Breast epithelium (tissue), 3 donors: ENCODE measurements at regions not wholly inside any gene's neighbourhood (a gene's known extent, or its start where the extent isn't known, plus 50 kb on each side); places are given as distances from the start of the nearest gene placed in this dataset.

Source experiments
- POLR2A ChIP-seq: fragments of 450-650 bp; IDR thresholded peaks from one replicate; pipeline ENCODE4 v1.6.1; 2016; ENCODE audit warnings: antibody characterized with exemption, mild to moderate bottlenecking, moderate library complexity
- TF ChIP-seq, protein P1 (sequence below), 3 donors: fragments of 450-650 bp; IDR thresholded peaks; one replicate each; pipeline ENCODE4 v1.5.1; 2016 to 2017; ENCODE audit warnings: antibody characterized with exemption in 3 of 3, mild to moderate bottlenecking in 3 of 3, moderate library complexity in 3 of 3

- no peak for TF ChIP-seq POLR2A
- TF ChIP-seq, protein P1, sequence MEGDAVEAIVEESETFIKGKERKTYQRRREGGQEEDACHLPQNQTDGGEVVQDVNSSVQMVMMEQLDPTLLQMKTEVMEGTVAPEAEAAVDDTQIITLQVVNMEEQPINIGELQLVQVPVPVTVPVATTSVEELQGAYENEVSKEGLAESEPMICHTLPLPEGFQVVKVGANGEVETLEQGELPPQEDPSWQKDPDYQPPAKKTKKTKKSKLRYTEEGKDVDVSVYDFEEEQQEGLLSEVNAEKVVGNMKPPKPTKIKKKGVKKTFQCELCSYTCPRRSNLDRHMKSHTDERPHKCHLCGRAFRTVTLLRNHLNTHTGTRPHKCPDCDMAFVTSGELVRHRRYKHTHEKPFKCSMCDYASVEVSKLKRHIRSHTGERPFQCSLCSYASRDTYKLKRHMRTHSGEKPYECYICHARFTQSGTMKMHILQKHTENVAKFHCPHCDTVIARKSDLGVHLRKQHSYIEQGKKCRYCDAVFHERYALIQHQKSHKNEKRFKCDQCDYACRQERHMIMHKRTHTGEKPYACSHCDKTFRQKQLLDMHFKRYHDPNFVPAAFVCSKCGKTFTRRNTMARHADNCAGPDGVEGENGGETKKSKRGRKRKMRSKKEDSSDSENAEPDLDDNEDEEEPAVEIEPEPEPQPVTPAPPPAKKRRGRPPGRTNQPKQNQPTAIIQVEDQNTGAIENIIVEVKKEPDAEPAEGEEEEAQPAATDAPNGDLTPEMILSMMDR (IDR thresholded peaks at IDR 0.05), result no peak
Observed at GRCh38 chr6:100181309-100181708, 187.3 kb upstream of the MCHR2 start.
